Neural crest cell (in vitro differentiated cells): ENCODE measurements at regions not wholly inside any gene's neighbourhood (a gene's known extent, or its start where the extent isn't known, plus 50 kb on each side); places are given as distances from the start of the nearest gene placed in this dataset.

Experiments used
- DNase-seq: peaks from one replicate; pipeline ENCODE4 v3.0.0; 2021; ENCODE audit warnings: low read depth, mixed read lengths, low spot score
- H3K27ac Mint-ChIP-seq: one replicate; pipeline ENCODE4 v1.8.0; 2021; ENCODE audit warnings: mild to moderate bottlenecking, mixed read lengths; ENCODE audit not compliant: unreplicated experiment
- H3K27me3 Mint-ChIP-seq: 2 replicates; pipeline ENCODE4 v1.8.0; 2021; ENCODE audit warnings: low read depth, mild to moderate bottlenecking, mixed read lengths
- H3K36me3 Mint-ChIP-seq: 2 replicates; pipeline ENCODE4 v1.8.0; 2021; ENCODE audit warnings: low read depth, mild to moderate bottlenecking, mixed read lengths
- H3K4me1 Mint-ChIP-seq: 2 replicates; pipeline ENCODE4 v1.8.0; 2021; ENCODE audit warnings: mixed read lengths
- H3K4me3 Mint-ChIP-seq: one replicate; pipeline ENCODE4 v1.8.0; 2021; ENCODE audit warnings: mild to moderate bottlenecking, mixed read lengths
- H3K9me3 Mint-ChIP-seq: 2 replicates; pipeline ENCODE4 v1.8.0; 2021; ENCODE audit warnings: mixed read lengths
- CTCF ChIP-seq: fragments of 200-600 bp; sonication (generic); conservative IDR thresholded peaks from 2 replicates; pipeline ENCODE4 v1.5.0; 2021; ENCODE audit warnings: antibody characterized with exemption, mild to moderate bottlenecking

DNA sequence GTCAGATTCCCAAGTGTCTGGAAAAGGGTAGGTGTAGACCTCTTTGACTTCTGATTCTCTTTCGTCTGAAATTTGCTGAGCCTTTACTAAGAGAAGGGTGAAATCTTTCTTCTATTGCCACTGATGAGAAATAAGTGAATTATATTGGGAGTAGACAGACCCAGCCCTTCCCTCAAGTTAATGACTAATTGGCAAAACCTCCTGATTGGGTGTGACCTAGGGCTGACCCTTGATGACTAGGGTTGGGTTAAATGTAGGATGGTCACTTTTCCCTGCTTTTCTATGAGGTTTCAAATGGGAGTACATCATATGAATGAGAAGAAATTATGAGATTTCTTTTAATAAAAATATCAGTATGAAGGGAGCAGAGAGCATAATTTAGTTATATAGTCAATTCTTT lies 73.4 kb upstream of the C5orf46 start:
- no peaks in the 10 kb centered on the region for H3K27me3 Mint-ChIP-seq
- H3K27ac Mint-ChIP-seq: no peak overlapping the region
- no peak for TF ChIP-seq CTCF
- H3K9me3 Mint-ChIP-seq: no peaks in the 10 kb centered on the region
- peaks cover 18% of the 10 kb centered on the region for H3K36me3 Mint-ChIP-seq
- H3K4me1 Mint-ChIP-seq: no peaks in the 10 kb centered on the region
- no peak overlapping the region for H3K4me3 Mint-ChIP-seq
- DNase-seq: no peak

DNA sequence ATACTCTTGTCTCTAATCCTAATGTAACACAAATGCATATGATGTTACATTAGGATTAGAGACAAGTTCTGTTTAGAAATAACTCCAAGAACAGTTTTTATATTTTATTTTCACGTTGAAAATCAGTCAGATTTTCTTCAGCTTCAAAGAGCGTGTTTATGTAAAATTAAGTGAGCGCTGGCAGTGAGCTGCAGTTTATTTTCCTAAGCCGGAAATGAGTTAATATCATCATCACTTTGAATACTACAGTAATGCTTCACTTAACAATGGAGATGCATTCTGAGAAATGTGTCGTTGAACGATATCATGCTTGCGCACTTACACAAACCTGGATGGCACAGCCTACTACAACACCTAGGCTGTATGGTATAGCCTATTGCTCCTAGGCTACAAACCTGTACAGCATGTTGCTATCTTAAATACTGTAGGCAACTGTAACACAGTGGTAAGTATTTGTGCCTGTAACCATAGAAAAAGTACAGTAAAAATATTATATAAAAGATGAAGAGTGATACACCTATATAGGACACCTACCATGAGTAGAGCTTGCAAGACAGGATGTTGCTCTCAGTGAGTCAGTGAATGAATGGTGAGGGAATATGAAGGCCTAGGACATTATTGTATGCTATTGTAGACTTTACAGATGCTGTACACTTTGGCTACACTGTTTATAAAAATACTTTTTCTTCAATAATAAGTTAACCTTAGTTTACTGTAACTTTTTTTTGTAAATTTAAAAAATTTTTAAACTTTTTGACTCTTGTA lies 65.9 kb upstream of the C5orf46 start:
- Mint-ChIP-seq H3K4me1 (peaks cover 7% of the 10 kb centered on the region), H3K4me3 (no peak overlapping the region)

DNA sequence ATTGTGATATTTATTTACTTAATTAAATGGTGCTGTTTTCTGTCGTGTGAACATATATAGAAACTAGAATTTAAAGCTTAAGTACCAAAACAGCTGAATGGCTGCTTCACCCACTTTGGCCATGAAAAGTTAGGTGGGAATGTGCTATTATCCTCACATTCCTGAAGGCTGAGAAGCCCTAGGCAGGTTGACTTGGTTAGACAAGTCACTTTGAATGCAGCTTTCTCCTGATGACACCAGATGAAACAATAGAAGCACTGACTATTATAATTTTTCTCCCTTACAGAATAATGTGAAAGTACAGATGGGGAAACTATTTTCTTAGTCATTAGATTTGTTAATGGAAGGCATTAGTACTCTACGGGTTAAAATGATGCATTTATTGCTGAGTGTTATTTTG lies 65.1 kb upstream of the C5orf46 start:
- Mint-ChIP-seq H3K27ac (no peak overlapping the region), H3K4me3 (no peak overlapping the region), H3K9me3 (no peaks in the 10 kb centered on the region), H3K36me3 (peaks cover 18% of the 10 kb centered on the region), H3K4me1 (peaks cover 14% of the 10 kb centered on the region), H3K27me3 (no peaks in the 10 kb centered on the region)
- DNase-seq: no peak
- TF ChIP-seq CTCF: no peak

More for the DNA sequence above, 65.9 kb upstream of the C5orf46 start:
- Mint-ChIP-seq H3K27me3 (no peaks in the 10 kb centered on the region), H3K9me3 (no peaks in the 10 kb centered on the region), H3K36me3 (peaks cover 15% of the 10 kb centered on the region), H3K27ac (no peak overlapping the region)
- no peak for DNase-seq
- no peak for TF ChIP-seq CTCF

DNA sequence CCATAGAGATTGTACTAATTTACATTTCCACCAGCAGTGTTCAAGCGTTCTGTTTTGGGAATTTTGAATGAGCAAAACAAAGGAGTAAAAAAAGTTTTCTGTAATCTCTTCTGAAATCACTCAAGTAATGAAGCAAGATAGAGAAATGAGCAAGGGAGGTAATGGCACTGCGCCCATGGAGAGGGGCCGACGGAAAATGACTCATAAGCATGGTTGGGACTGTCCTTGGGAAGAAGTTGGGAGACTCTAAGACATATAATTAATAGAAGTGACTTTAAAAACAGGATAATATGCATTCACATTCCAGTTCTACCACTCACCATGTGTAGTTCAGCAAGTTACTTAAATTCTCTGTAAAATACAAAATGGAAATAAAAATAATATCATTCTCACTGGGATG lies 62.5 kb upstream of the C5orf46 start:
- H3K27me3 Mint-ChIP-seq: no peaks in the 10 kb centered on the region
- H3K9me3 Mint-ChIP-seq: no peaks in the 10 kb centered on the region
- H3K36me3 Mint-ChIP-seq: peaks cover 15% of the 10 kb centered on the region
- no peak for TF ChIP-seq CTCF
- no peak for DNase-seq
- H3K4me1 Mint-ChIP-seq: peaks cover 36% of the 10 kb centered on the region
- H3K27ac Mint-ChIP-seq: peak overlapping the region; percentile 79
- no peak overlapping the region for H3K4me3 Mint-ChIP-seq

DNA sequence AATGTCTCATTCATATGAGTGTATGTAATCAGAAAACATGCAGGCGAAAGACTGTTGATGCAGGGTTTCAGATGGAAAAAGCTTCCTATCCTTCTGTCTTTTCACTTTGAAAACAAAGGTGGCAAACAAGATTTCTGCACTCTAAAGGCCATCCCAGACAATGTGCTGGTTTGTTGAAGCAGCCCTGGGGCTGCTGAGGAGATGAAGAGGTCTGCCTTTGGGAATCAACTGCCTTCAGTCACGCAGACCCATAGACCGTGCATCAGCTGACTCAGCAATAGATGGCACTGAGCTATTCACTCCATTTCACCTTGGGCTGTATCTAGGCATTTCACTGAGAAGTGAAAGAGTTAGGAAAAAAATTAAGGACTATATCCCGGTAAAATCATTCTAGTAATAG lies 60.5 kb upstream of the C5orf46 start:
- Mint-ChIP-seq H3K36me3 (peaks cover 17% of the 10 kb centered on the region), H3K9me3 (no peaks in the 10 kb centered on the region), H3K27me3 (no peaks in the 10 kb centered on the region), H3K4me3 (peak overlapping the region; percentile 32), H3K4me1 (peaks cover 41% of the 10 kb centered on the region), H3K27ac (peak overlapping the region; percentile 81)
- no peak for DNase-seq
- TF ChIP-seq CTCF: no peak
